HepG2 (cell line): ENCODE measurements at regions not wholly inside any gene's neighbourhood (a gene's known extent, or its start where the extent isn't known, plus 50 kb on each side); places are given as distances from the start of the nearest gene placed in this dataset.

ENCODE experiments used
- ATAC-seq: fragments of 200-7000 bp; cut with Tn5 transposase; 3 replicates; pipeline ENCODE4 v1.9.1; 2020; ENCODE audit warnings: mild to moderate bottlenecking, moderate library complexity
- BruUV-seq: library from RNA; stranded (reverse); fragments of 400-500 nt; replicated peaks from 2 replicates; lab custom pipeline; 2021; lab: Mats Ljungman, UMichigan
- CTCF ChIA-PET: fragments of 300-600 bp; formaldehyde crosslinking; extraction: SDS; loops from one replicate; lab custom pipeline; 2021; ENCODE audit warnings: low total read pairs, inconsistent platforms, low intra/inter-chr PET ratio; lab: Yijun Ruan, JAX
- POLR2A ChIA-PET: fragments of 350-600 bp; sonication (Branson Sonifier 250); formaldehyde crosslinking; loops from one replicate; lab custom pipeline; 2020; ENCODE audit warnings: antibody characterized with exemption, inconsistent platforms; lab: Yijun Ruan, JAX
- DNase-seq: peaks from one replicate; pipeline ENCODE4 v3.0.0-alpha.2; 2015; ENCODE audit warnings: low spot score
- FAIRE-seq: peaks from 3 replicates; lab custom pipeline; 2011; peaks lifted over from hg19 to GRCh38; lab: Jason Lieb, UNC
- H2AFZ ChIP-seq: one replicate; pipeline ENCODE4 v1.6.1; 2011; ENCODE audit warnings: low read length, inconsistent platforms
- H3K27ac ChIP-seq: fragments of 300-600 bp; 3 replicates; pipeline ENCODE4 v1.8.0; 2011; ENCODE audit warnings: mixed run types, mild to moderate bottlenecking, mixed read lengths, low read length, inconsistent platforms; ENCODE audit not compliant: insufficient read depth; ENCODE audit errors: extremely low read length
- H3K27me3 ChIP-seq, 2 experiments: fragments of 200-600 bp in 1 of 2; 2 replicates in 1 of 2; 3 replicates in 1 of 2; pipeline versions ENCODE4 v1.6.0 to v1.8.0; 2011; ENCODE audit warnings: low read length in 2 of 2, mild to moderate bottlenecking in 2 of 2, moderate library complexity in 2 of 2, inconsistent platforms in 1 of 2; ENCODE audit not compliant: insufficient read depth in 2 of 2, control insufficient read depth in 1 of 2
- H3K36me3 ChIP-seq, 2 experiments: fragments of 200-600 bp in 1 of 2; replicated peaks in 1 of 2; 2 replicates in 1 of 2; 3 replicates in 1 of 2; pipeline versions ENCODE4 v1.5.1 to v1.8.0; 2011; ENCODE audit warnings: low read length in 2 of 2, inconsistent platforms in 1 of 2; ENCODE audit not compliant: insufficient read depth in 2 of 2, control insufficient read depth in 1 of 2
- H3K4me1 ChIP-seq: 2 replicates; pipeline ENCODE4 v1.5.1; 2012; ENCODE audit warnings: low read length, inconsistent platforms; ENCODE audit not compliant: insufficient read depth
- H3K4me2 ChIP-seq: 2 replicates; pipeline ENCODE4 v1.6.0; 2011; ENCODE audit warnings: low read depth, low read length, inconsistent platforms
- H3K4me3 ChIP-seq, 3 experiments: fragments of 200-600 bp in 1 of 3; sonication (generic), shearing (Covaris generic) in 1 of 3; replicated peaks in 1 of 3; 2 replicates each; pipeline ENCODE4 v1.5.1; 2011 to 2016; ENCODE audit warnings: low read length in 3 of 3, inconsistent platforms in 2 of 3, low read depth in 2 of 3, mild to moderate bottlenecking in 2 of 3, control low read depth in 1 of 3, mixed read lengths in 1 of 3; ENCODE audit not compliant: insufficient read depth in 1 of 3
- H3K79me2 ChIP-seq: one replicate; pipeline ENCODE4 v1.6.1; 2011; ENCODE audit warnings: low read length, inconsistent platforms; ENCODE audit not compliant: insufficient read depth
- H3K9ac ChIP-seq: 2 replicates; pipeline ENCODE4 v1.6.0; 2011; ENCODE audit warnings: mild to moderate bottlenecking, low read depth, low read length, inconsistent platforms; ENCODE audit not compliant: insufficient read depth
- H3K9me3 ChIP-seq: 2 replicates; pipeline ENCODE4 v1.5.1; 2012; ENCODE audit warnings: mild to moderate bottlenecking, low read length
- H4K20me1 ChIP-seq: 2 replicates; pipeline ENCODE4 v1.6.0; 2011; ENCODE audit warnings: inconsistent platforms, mild to moderate bottlenecking, low read length, moderate library complexity; ENCODE audit not compliant: insufficient read depth
- ZSCAN29 ChIP-seq: sonication (generic); formaldehyde crosslinking; conservative IDR thresholded peaks from 2 replicates; pipeline ENCODE4 v1.4.0; 2020; ENCODE audit warnings: mild to moderate bottlenecking, missing genetic modification reagents
- WGBS: methylation state at CpG from one replicate; pipeline ENCODE4 v1.1.6; 2017; ENCODE audit warnings: low lambda C conversion rate; 5-methylcytosine and 5-hydroxymethylcytosine counted together
- in situ Hi-C: cut with HindIII; loops from 2 replicates; pipeline ENCODE4 v1.10.0; 2017; ENCODE audit warnings: low pct_unique_long_range_greater_than_20kb; ENCODE audit not compliant: extremely low pct_ligation_motif_present
- intact Hi-C: fragments of 100-400 bp; cut with micrococcal nuclease; formaldehyde crosslinking; loops from one replicate; pipeline ENCODE4 v1.10.0; 2022; ENCODE audit not compliant: unreplicated experiment
- TF ChIP-seq, protein P1 (sequence below): IDR thresholded peaks from 2 replicates; pipeline ENCODE4 v1.6.1; 2016; ENCODE audit warnings: mild to moderate bottlenecking, missing biosample characterization, missing genetic modification reagents
- TF ChIP-seq, protein P2 (sequence below): sonication (generic); formaldehyde crosslinking; IDR thresholded peaks from 2 replicates; pipeline ENCODE4 v1.5.0; 2020; ENCODE audit warnings: mild to moderate bottlenecking, missing genetic modification reagents

DNA sequence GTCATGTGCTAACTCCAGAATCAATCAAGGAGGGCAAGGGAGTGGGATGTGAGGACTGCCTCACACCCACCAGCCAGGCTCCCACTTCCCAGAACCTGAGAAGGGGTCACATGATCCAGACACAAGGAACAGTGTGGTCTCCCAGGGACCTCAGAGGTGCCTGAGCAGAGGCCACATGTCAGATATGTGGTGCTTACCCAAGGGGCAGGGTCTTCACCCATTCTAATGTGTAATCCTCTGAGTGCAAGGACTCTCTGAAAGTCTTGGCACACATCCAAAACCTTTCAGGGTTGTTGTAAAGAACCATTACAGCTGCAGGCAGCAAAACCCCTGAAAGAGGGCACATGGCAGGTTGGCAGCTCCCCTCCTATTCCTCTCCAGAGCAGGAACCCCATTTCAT, 656.6 kb downstream of the UQCRFS1 start (continued):
- no peak for TF ChIP-seq ZSCAN29 (CRISPR knock-in tag)

DNA sequence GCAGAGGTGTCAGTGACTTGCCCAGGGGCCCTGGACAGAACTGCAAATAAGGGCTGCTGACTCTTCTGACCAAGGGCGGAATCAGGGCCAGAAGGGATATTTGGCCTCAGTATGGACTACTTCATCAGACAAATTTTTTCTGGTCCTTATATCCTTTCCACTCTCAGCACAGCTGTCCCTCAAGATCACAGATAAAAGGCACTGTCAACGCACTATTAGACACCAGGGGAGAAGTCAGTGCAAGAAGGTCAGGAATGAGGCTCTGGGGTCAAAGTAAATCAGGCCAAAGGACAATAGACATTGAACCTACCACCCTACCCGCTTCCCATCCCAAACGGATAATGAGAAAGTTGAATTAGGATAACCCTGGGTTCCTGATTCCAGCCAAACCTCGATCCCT, 657.6 kb downstream of the UQCRFS1 start:
- H3K9me3 ChIP-seq: peaks cover 89% of the 10 kb centered on the region
- H3K4me3 ChIP-seq: no peak overlapping the region
- in situ Hi-C loops: no loop called here
- CTCF ChIA-PET: no interaction called here
- TF ChIP-seq, protein P1, sequence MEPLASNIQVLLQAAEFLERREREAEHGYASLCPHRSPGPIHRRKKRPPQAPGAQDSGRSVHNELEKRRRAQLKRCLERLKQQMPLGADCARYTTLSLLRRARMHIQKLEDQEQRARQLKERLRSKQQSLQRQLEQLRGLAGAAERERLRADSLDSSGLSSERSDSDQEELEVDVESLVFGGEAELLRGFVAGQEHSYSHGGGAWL (CRISPR knock-in tag): no peak
- TF ChIP-seq, protein P2, sequence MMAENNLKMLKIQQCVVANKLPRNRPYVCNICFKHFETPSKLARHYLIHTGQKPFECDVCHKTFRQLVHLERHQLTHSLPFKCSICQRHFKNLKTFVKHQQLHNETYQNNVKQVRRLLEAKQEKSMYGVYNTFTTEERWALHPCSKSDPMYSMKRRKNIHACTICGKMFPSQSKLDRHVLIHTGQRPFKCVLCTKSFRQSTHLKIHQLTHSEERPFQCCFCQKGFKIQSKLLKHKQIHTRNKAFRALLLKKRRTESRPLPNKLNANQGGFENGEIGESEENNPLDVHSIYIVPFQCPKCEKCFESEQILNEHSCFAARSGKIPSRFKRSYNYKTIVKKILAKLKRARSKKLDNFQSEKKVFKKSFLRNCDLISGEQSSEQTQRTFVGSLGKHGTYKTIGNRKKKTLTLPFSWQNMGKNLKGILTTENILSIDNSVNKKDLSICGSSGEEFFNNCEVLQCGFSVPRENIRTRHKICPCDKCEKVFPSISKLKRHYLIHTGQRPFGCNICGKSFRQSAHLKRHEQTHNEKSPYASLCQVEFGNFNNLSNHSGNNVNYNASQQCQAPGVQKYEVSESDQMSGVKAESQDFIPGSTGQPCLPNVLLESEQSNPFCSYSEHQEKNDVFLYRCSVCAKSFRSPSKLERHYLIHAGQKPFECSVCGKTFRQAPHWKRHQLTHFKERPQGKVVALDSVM (CRISPR knock-in tag): no peak
- TF ChIP-seq, all 625 proteins: peak for 0
- DNase-seq (no peak), FAIRE-seq (no peak), ATAC-seq (no peak)
- no peaks in the 10 kb centered on the region for H3K79me2 ChIP-seq
- H3K4me2 ChIP-seq: no peak overlapping the region
- 3% methylated on average over 5 of the region's 5 CpGs for WGBS
- H3K4me1 ChIP-seq: no peaks in the 10 kb centered on the region
- intact Hi-C loops: no loop called here
- H4K20me1 ChIP-seq: no peaks in the 10 kb centered on the region
- H3K36me3 ChIP-seq: no peaks in the 10 kb centered on the region
- H3K9ac ChIP-seq: no peak overlapping the region
- no peak overlapping the region for H2AFZ ChIP-seq
- BruUV-seq: no TSS peak
- POLR2A ChIA-PET: no interaction called here
- H3K27me3 ChIP-seq: no peaks in the 10 kb centered on the region
- no peak overlapping the region for H3K27ac ChIP-seq
